H9 (cell line): ENCODE measurements at regions not wholly inside any gene's neighbourhood (a gene's known extent, or its start where the extent isn't known, plus 50 kb on each side); places are given as distances from the start of the nearest gene placed in this dataset.

Source experiments
- DNase-seq: peaks from one replicate; pipeline ENCODE4 v3.0.0-alpha.2; 2017
- H2AFZ ChIP-seq: one replicate; pipeline ENCODE4 v1.6.1; 2013; ENCODE audit warnings: mild to moderate bottlenecking, low read length, control low read depth, moderate library complexity
- H2AK5ac ChIP-seq: 2 replicates; pipeline ENCODE4 v1.6.1; 2013; ENCODE audit warnings: low read length, control low read depth, mixed read lengths; ENCODE audit not compliant: insufficient read length
- H2BK120ac ChIP-seq: one replicate; pipeline ENCODE4 v1.6.1; 2013; ENCODE audit warnings: low read depth, mild to moderate bottlenecking, low read length, control low read depth, inconsistent platforms; ENCODE audit not compliant: poor library complexity, severe bottlenecking
- H2BK12ac ChIP-seq: 2 replicates; pipeline ENCODE4 v1.6.1; 2013; ENCODE audit warnings: low read length, control low read depth, mixed read lengths, low read depth; ENCODE audit not compliant: insufficient read length
- H2BK15ac ChIP-seq: 2 replicates; pipeline ENCODE4 v1.6.1; 2013; ENCODE audit warnings: low read depth, low read length, control low read depth
- H2BK20ac ChIP-seq: one replicate; pipeline ENCODE4 v1.6.1; 2013; ENCODE audit warnings: low read depth, mild to moderate bottlenecking, low read length, control low read depth, inconsistent platforms; ENCODE audit not compliant: poor library complexity, severe bottlenecking
- H2BK5ac ChIP-seq: 2 replicates; pipeline ENCODE4 v1.6.1; 2013; ENCODE audit warnings: low read length, control low read depth, mixed read lengths; ENCODE audit not compliant: insufficient read length
- H3K14ac ChIP-seq: 2 replicates; pipeline ENCODE4 v1.6.1; 2013; ENCODE audit warnings: low read length, control low read depth; ENCODE audit not compliant: insufficient read depth
- H3K18ac ChIP-seq: 2 replicates; pipeline ENCODE4 v1.6.1; 2013; ENCODE audit warnings: low read depth, mild to moderate bottlenecking, mixed read lengths, low read length, control low read depth; ENCODE audit not compliant: insufficient read length
- H3K23ac ChIP-seq: 2 replicates; pipeline ENCODE4 v1.6.1; 2013; ENCODE audit warnings: low read length, control low read depth, mixed read lengths, low read depth; ENCODE audit not compliant: insufficient read length
- H3K23me2 ChIP-seq: 2 replicates; pipeline ENCODE4 v1.6.1; 2013; ENCODE audit warnings: low read depth, mild to moderate bottlenecking, mixed read lengths, low read length, control low read depth; ENCODE audit not compliant: insufficient read length, poor library complexity, severe bottlenecking
- H3K27ac ChIP-seq: 2 replicates; pipeline ENCODE4 v1.5.1; 2013; ENCODE audit warnings: low read length, control low read depth, mixed read lengths, low read depth; ENCODE audit not compliant: insufficient read length
- H3K27me3 ChIP-seq: 2 replicates; pipeline ENCODE4 v1.6.1; 2013; ENCODE audit warnings: low read length, control low read depth, inconsistent platforms; ENCODE audit not compliant: insufficient read depth
- H3K4ac ChIP-seq: 2 replicates; pipeline ENCODE4 v1.6.1; 2013; ENCODE audit warnings: low read depth, mild to moderate bottlenecking, control low read depth, inconsistent platforms, low read length, moderate library complexity
- H3K4me1 ChIP-seq: 2 replicates; pipeline ENCODE4 v1.6.1; 2013; ENCODE audit warnings: low read length, control low read depth, inconsistent platforms; ENCODE audit not compliant: insufficient read depth
- H3K4me2 ChIP-seq: 2 replicates; pipeline ENCODE4 v1.6.1; 2013; ENCODE audit warnings: low read length, control low read depth, mixed read lengths; ENCODE audit not compliant: insufficient read length, insufficient read depth
- H3K56ac ChIP-seq: 2 replicates; pipeline ENCODE4 v1.6.1; 2013; ENCODE audit warnings: low read depth, mild to moderate bottlenecking, mixed read lengths, low read length, control low read depth; ENCODE audit not compliant: insufficient read length
- H3K79me1 ChIP-seq: 2 replicates; pipeline ENCODE4 v1.6.1; 2013; ENCODE audit warnings: low read depth, mild to moderate bottlenecking, moderate library complexity, low read length, control low read depth, inconsistent platforms; ENCODE audit not compliant: insufficient read depth, poor library complexity, severe bottlenecking
- H3K79me2 ChIP-seq: 2 replicates; pipeline ENCODE4 v1.6.1; 2013; ENCODE audit warnings: low read length, control low read depth, inconsistent platforms; ENCODE audit not compliant: insufficient read depth
- H3K9ac ChIP-seq: 2 replicates; pipeline ENCODE4 v1.6.1; 2013; ENCODE audit warnings: low read length, control low read depth, mixed read lengths; ENCODE audit not compliant: insufficient read length; ENCODE audit errors: extremely low read depth
- H3K9me3 ChIP-seq: one replicate; pipeline ENCODE4 v1.6.1; 2013; ENCODE audit warnings: low read depth, low read length, inconsistent platforms; ENCODE audit not compliant: control insufficient read depth
- H3T11ph ChIP-seq: one replicate; pipeline ENCODE4 v1.6.1; 2013; ENCODE audit warnings: mild to moderate bottlenecking, low read length, control low read depth, inconsistent platforms
- H4K20me1 ChIP-seq: one replicate; pipeline ENCODE4 v1.6.1; 2013; ENCODE audit not compliant: control insufficient read depth, insufficient read length, insufficient read depth
- H4K5ac ChIP-seq: 2 replicates; pipeline ENCODE4 v1.6.1; 2013; ENCODE audit warnings: low read depth, mild to moderate bottlenecking, mixed read lengths, low read length, control low read depth; ENCODE audit not compliant: insufficient read length
- H4K8ac ChIP-seq: replicated peaks from 2 replicates; pipeline ENCODE4 v1.6.1; 2013; ENCODE audit warnings: low read length, control low read depth, mixed read lengths, low read depth; ENCODE audit not compliant: insufficient read length
- H4K91ac ChIP-seq: 2 replicates; pipeline ENCODE4 v1.6.1; 2013; ENCODE audit warnings: low read depth, mild to moderate bottlenecking, moderate library complexity, mixed read lengths, low read length, control low read depth; ENCODE audit not compliant: insufficient read length
- H3K27ac Mint-ChIP-seq, 3 experiments: 2 replicates in 2 of 3; 3 replicates in 1 of 3; pipeline ENCODE4 v1.8.0; 2020 to 2021; ENCODE audit warnings: mixed read lengths in 3 of 3, mild to moderate bottlenecking in 1 of 3, moderate library complexity in 1 of 3
- H3K27me3 Mint-ChIP-seq: 2 replicates; pipeline ENCODE4 v1.8.0; 2021; ENCODE audit warnings: low read depth, mild to moderate bottlenecking, moderate library complexity, mixed read lengths
- H3K36me3 Mint-ChIP-seq, 3 experiments: 2 replicates in 2 of 3; 3 replicates in 1 of 3; pipeline ENCODE4 v1.8.0; 2020 to 2021; ENCODE audit warnings: low read depth in 3 of 3, mixed read lengths in 3 of 3; ENCODE audit not compliant: insufficient read depth in 1 of 3
- H3K4me1 Mint-ChIP-seq, 2 experiments: 2 replicates each; pipeline ENCODE4 v1.8.0; 2020; ENCODE audit warnings: mixed read lengths in 2 of 2
- H3K4me3 Mint-ChIP-seq, 2 experiments: 2 replicates in 1 of 2; 3 replicates in 1 of 2; pipeline ENCODE4 v1.8.0; 2020 to 2021; ENCODE audit warnings: mild to moderate bottlenecking in 2 of 2, mixed read lengths in 2 of 2, moderate library complexity in 1 of 2
- H3K9me3 Mint-ChIP-seq, 2 experiments: 2 replicates in 1 of 2; 3 replicates in 1 of 2; pipeline ENCODE4 v1.8.0; 2020; ENCODE audit warnings: mild to moderate bottlenecking in 2 of 2, mixed read lengths in 2 of 2, moderate library complexity in 1 of 2
- WGBS: extraction: QIAGEN DNeasy Blood & Tissue Kit; methylation state at CpG from one replicate; pipeline ENCODE4 v1.1.7; 2013; ENCODE audit warnings: missing lambda C conversion rate, low lambda C conversion rate, mixed read lengths; ENCODE audit not compliant: insufficient read length; ENCODE audit errors: extremely low coverage; 5-methylcytosine and 5-hydroxymethylcytosine counted together
- TF ChIP-seq, protein P1 (sequence below): fragments of 200-600 bp; sonication (generic); conservative IDR thresholded peaks from 3 replicates; pipeline ENCODE4 v1.8.0; 2021; ENCODE audit warnings: antibody characterized with exemption, mild to moderate bottlenecking

DNA sequence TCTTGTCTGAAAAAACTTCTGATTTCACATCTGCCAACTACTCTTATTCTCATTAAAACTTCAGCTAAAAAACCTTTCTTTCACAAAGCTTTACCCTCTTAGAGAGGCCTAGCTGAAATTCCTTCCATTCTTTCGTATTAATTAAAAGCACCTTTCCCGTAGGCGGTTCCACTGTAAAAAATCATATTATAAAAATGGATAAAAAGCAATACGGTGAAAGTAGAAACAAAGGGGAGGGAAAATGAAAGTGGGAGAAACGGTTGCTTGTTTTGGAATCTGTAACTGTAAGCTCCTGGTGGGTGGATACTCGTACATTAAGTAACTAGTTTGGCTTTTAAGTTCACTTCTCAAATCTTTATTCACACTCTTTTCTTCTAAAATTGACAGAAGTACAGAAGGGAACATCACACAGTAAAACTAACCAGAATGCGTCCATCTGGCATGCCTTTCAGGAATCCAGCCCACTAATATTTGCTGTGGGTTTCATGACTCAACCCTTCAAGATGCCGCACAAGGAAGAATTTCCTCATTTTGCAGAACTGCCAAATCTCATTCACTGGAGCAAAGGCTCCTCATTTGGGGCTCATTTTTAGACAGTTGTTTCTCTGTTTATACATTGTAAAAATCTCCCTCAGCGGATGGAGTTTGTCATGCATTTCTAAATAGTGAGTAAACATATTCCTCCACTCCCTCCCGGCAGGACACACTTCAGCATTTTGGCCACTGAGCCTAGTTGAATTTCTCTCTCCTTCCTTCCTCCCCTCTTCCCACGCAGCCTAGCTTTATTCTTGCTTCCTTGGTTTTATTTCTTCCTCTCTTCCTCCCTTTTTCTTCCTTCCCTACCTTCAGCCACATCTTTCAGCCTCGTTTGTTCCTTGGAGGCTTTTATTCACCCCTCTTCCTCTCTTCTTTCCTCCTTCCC is 419.5 kb upstream of the NAALADL2 start:
- H3K23me2 ChIP-seq, result peaks cover 9% of the 10 kb centered on the region
- no peaks in the 10 kb centered on the region for H3K27me3 ChIP-seq
- H3K23ac ChIP-seq, result no peak overlapping the region
- Mint-ChIP-seq H3K36me3 (no peaks in the 10 kb centered on the region), H3K27ac (peak overlapping the region; percentile 84 to 95 (median 93); a peak in 6 of 7 replicates), H3K4me3 (peak overlapping the region; percentile 76 to 77), H3K9me3 (no peaks in the 10 kb centered on the region; a peak in 1 of 5 replicates), H3K4me1 (peaks cover 17 to 30% of the 10 kb centered on the region in 2 experiments), H3K27me3 (no peaks in the 10 kb centered on the region)
- no peaks in the 10 kb centered on the region for H4K20me1 ChIP-seq
- peak overlapping the region; percentile 39 for H3K9ac ChIP-seq
- H2AFZ ChIP-seq, result no peak overlapping the region
- no peak overlapping the region for H2BK15ac ChIP-seq
- no peaks in the 10 kb centered on the region for H3K79me1 ChIP-seq
- H3K18ac ChIP-seq, result no peak overlapping the region
- no peak overlapping the region for H4K91ac ChIP-seq
- no peak for DNase-seq
- H3K27ac ChIP-seq, result no peak overlapping the region
- H3K4me1 ChIP-seq, result no peaks in the 10 kb centered on the region; the same call in 1 of the 2 replicates
- H3K9me3 ChIP-seq, result no peaks in the 10 kb centered on the region
- no peak overlapping the region for H3K4ac ChIP-seq
- WGBS, result no CpG with 5 or more reads among the region's 12 CpGs
- H3K4me2 ChIP-seq, result peak overlapping the region; percentile 84
- H3K56ac ChIP-seq, result no peak overlapping the region
- H4K8ac ChIP-seq, result no peak overlapping the region
- no peak overlapping the region for H2AK5ac ChIP-seq
- no peaks in the 10 kb centered on the region; the same call in 1 of the 2 replicates for H3K79me2 ChIP-seq
- H2BK12ac ChIP-seq, result no peak overlapping the region
- H2BK120ac ChIP-seq, result no peak overlapping the region
- no peak overlapping the region for H3K14ac ChIP-seq
- no peak overlapping the region for H4K5ac ChIP-seq
- no peak overlapping the region for H2BK5ac ChIP-seq
- no peak overlapping the region for H2BK20ac ChIP-seq
- TF ChIP-seq, protein P1, sequence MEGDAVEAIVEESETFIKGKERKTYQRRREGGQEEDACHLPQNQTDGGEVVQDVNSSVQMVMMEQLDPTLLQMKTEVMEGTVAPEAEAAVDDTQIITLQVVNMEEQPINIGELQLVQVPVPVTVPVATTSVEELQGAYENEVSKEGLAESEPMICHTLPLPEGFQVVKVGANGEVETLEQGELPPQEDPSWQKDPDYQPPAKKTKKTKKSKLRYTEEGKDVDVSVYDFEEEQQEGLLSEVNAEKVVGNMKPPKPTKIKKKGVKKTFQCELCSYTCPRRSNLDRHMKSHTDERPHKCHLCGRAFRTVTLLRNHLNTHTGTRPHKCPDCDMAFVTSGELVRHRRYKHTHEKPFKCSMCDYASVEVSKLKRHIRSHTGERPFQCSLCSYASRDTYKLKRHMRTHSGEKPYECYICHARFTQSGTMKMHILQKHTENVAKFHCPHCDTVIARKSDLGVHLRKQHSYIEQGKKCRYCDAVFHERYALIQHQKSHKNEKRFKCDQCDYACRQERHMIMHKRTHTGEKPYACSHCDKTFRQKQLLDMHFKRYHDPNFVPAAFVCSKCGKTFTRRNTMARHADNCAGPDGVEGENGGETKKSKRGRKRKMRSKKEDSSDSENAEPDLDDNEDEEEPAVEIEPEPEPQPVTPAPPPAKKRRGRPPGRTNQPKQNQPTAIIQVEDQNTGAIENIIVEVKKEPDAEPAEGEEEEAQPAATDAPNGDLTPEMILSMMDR, result no peak
- no peak overlapping the region for H3T11ph ChIP-seq
